CD8-positive, alpha-beta memory T cell (primary cell): ENCODE measurements at regions not wholly inside any gene's neighbourhood (a gene's known extent, or its start where the extent isn't known, plus 50 kb on each side); places are given as distances from the start of the nearest gene placed in this dataset.
A peak's percentile ranks its signal among the peaks of the same experiment; 100 is the strongest.

Experiments used
- CTCF ChIA-PET: fragments of 350-600 bp; sonication (Branson Sonifier 250); formaldehyde crosslinking; loops from one replicate; lab custom pipeline; 2021; ENCODE audit warnings: antibody characterized with exemption; lab: Charles Lee
- POLR2A ChIA-PET: fragments of 350-600 bp; sonication (Branson Sonifier 250); formaldehyde crosslinking; loops from one replicate; lab custom pipeline; 2021; ENCODE audit warnings: antibody characterized with exemption; lab: Charles Lee
- DNase-seq, 5 donors: peaks; one replicate each; pipeline versions ENCODE4 v3.0.0 to v3.0.0-alpha.2; 2020 to 2022; ENCODE audit warnings: mixed read lengths in 1 of 5
- H3K27ac ChIP-seq: one replicate; pipeline ENCODE4 v1.7.0; 2013; ENCODE audit warnings: low read depth, mild to moderate bottlenecking, low read length, moderate library complexity
- H3K27me3 ChIP-seq: 2 replicates; pipeline ENCODE4 v1.7.0; 2013; ENCODE audit warnings: low read length, mild to moderate bottlenecking; ENCODE audit not compliant: insufficient read depth, poor library complexity, severe bottlenecking
- H3K36me3 ChIP-seq: 2 replicates; pipeline ENCODE4 v1.7.0; 2013; ENCODE audit warnings: mild to moderate bottlenecking, low read length, moderate library complexity; ENCODE audit not compliant: insufficient read depth
- H3K4me1 ChIP-seq: 2 replicates; pipeline ENCODE4 v1.7.0; 2013; ENCODE audit warnings: mild to moderate bottlenecking, low read length, moderate library complexity; ENCODE audit not compliant: insufficient read depth
- H3K4me3 ChIP-seq: 2 replicates; pipeline ENCODE4 v1.7.0; 2013; ENCODE audit warnings: mild to moderate bottlenecking, low read length
- H3K9me3 ChIP-seq: 2 replicates; pipeline ENCODE4 v1.7.0; 2013; ENCODE audit warnings: mild to moderate bottlenecking, low read length
- H3K27ac Mint-ChIP-seq, 8 donors: one replicate each; pipeline ENCODE4 v1.8.0; 2020 to 2021; ENCODE audit warnings: mixed read lengths in 8 of 8, mild to moderate bottlenecking in 6 of 8, inconsistent platforms in 3 of 8, moderate library complexity in 3 of 8
- H3K27me3 Mint-ChIP-seq, 2 donors: one replicate each; pipeline ENCODE4 v1.8.0; 2020 to 2021; ENCODE audit warnings: mixed read lengths in 2 of 2, mild to moderate bottlenecking in 1 of 2, moderate library complexity in 1 of 2
- H3K36me3 Mint-ChIP-seq, 3 donors: one replicate each; pipeline ENCODE4 v1.8.0; 2020 to 2021; ENCODE audit warnings: mixed read lengths in 3 of 3, inconsistent platforms in 1 of 3, mild to moderate bottlenecking in 1 of 3
- H3K4me1 Mint-ChIP-seq, 3 donors: one replicate each; pipeline ENCODE4 v1.8.0; 2020 to 2021; ENCODE audit warnings: mixed read lengths in 3 of 3, inconsistent platforms in 1 of 3, mild to moderate bottlenecking in 1 of 3
- H3K4me3 Mint-ChIP-seq, 7 donors: one replicate each; pipeline ENCODE4 v1.8.0; 2020 to 2021; ENCODE audit warnings: mixed read lengths in 7 of 7, mild to moderate bottlenecking in 6 of 7, moderate library complexity in 4 of 7, inconsistent platforms in 2 of 7
- H3K9me3 Mint-ChIP-seq, 5 donors: one replicate each; pipeline ENCODE4 v1.8.0; 2020 to 2022; ENCODE audit warnings: mixed read lengths in 5 of 5, mild to moderate bottlenecking in 3 of 5, moderate library complexity in 2 of 5, inconsistent platforms in 1 of 5

DNA sequence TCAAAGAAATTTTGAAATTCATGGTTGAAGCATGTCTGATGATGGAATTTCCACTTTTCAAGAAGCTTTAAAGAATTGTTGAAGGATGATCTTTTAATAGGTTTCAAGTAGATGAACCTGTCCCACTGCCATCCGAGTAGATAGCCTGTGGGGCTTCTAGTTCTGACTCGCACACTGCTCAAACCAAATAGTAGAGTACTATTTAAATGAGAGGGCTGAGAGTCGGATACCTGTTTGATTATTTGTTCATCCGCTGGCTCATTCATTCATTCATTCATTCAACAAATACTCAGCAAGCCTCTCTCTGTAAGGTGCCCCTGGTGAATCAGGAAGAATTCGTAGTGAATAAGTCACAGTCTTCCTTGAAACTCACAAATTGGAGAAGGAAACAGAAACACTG lies 108.2 kb upstream of the IRX5 start:
- Histone ChIP-seq H3K27me3 (no peaks in the 10 kb centered on the region), H3K36me3 (no peaks in the 10 kb centered on the region), H3K27ac (no peak overlapping the region), H3K9me3 (no peaks in the 10 kb centered on the region), H3K4me1 (no peaks in the 10 kb centered on the region), H3K4me3 (no peak overlapping the region)
- Mint-ChIP-seq H3K27me3 (peaks cover 0 to 8% of the 10 kb centered on the region in 2 donors), H3K9me3 (peaks cover 0 to 4% (median 0%) of the 10 kb centered on the region in 5 donors), H3K4me1 (no peaks in the 10 kb centered on the region), H3K36me3 (no peaks in the 10 kb centered on the region), H3K27ac (no peak overlapping the region), H3K4me3 (no peak overlapping the region)
- ChIA-PET CTCF (no interaction called here), POLR2A (no interaction called here)
- DNase-seq = no peak

DNA sequence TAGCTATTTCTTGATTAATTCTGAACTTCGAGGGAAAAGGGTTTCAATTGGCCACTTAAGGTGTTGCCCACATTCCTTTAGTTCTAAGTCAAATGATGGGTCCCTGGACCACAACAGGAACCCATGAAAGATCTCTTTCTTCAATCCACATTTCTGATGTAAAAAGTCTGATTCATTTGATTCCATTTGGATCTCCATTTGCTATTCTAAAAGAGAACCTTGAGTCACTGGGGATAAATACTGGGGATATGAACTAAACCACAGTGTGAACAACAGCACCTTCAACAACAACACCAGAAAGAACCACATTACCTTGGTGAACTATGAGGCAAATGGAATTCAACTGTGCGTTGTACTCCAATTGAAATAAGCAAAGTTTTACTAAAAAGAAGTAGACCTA lies 108.9 kb upstream of the IRX5 start:
- Histone ChIP-seq H3K36me3 (no peaks in the 10 kb centered on the region), H3K27ac (no peak overlapping the region), H3K27me3 (no peaks in the 10 kb centered on the region), H3K4me3 (no peak overlapping the region), H3K9me3 (no peaks in the 10 kb centered on the region), H3K4me1 (no peaks in the 10 kb centered on the region)
- no peak overlapping the region for H3K27ac Mint-ChIP-seq
- no peak for DNase-seq
- peaks cover 0 to 9% of the 10 kb centered on the region in 2 donors for H3K27me3 Mint-ChIP-seq
- no peak overlapping the region for H3K4me3 Mint-ChIP-seq
- H3K36me3 Mint-ChIP-seq = no peaks in the 10 kb centered on the region
- CTCF ChIA-PET = no interaction called here
- POLR2A ChIA-PET = no interaction called here
- no peaks in the 10 kb centered on the region for H3K4me1 Mint-ChIP-seq
- H3K9me3 Mint-ChIP-seq = peaks cover 0 to 4% (median 0%) of the 10 kb centered on the region in 5 donors

DNA sequence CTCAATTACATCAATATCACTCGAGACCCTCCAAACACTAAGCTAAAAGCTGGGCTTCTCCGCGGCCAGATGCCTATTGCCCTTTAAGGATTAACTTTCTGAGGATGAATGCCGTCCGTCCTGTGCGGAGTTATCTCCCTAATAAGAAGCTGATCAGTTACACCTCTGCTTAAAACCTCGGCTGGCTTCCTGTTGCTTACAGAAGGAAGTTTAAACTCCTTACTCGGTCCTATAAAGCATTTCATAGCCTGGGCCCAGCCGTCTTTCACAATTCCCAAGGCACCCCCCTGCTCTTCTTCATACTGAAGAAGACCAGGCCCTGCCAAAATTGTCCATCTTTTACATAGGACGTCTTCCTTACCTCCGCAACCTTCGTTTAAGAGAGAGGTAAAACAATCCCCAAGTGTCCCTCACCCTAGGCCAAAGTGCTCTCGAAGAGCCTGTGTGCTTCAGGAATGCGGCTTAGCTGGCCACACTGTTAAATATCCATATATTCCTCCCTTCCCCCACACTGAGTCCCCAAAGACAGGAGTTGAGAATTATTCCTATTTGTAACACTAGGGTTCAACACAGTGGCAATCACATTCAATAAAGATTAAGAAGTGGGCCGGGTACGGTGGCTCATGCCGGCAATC lies 112.6 kb upstream of the IRX5 start:
- ChIA-PET CTCF (no interaction called here), POLR2A (no interaction called here)
- no peaks in the 10 kb centered on the region for H3K27me3 ChIP-seq
- H3K27ac Mint-ChIP-seq = no peak overlapping the region
- H3K27me3 Mint-ChIP-seq = peaks cover 0 to 11% of the 10 kb centered on the region in 2 donors
- peaks cover 0 to 2% (median 0%) of the 10 kb centered on the region in 5 donors for H3K9me3 Mint-ChIP-seq
- H3K9me3 ChIP-seq = no peaks in the 10 kb centered on the region
- no peak overlapping the region for H3K4me3 Mint-ChIP-seq
- H3K36me3 ChIP-seq = no peaks in the 10 kb centered on the region
- no peaks in the 10 kb centered on the region for H3K4me1 ChIP-seq
- H3K27ac ChIP-seq = no peak overlapping the region
- DNase-seq = no peak
- no peak overlapping the region for H3K4me3 ChIP-seq
- no peaks in the 10 kb centered on the region for H3K36me3 Mint-ChIP-seq
- no peaks in the 10 kb centered on the region for H3K4me1 Mint-ChIP-seq

GRCh38 chr16:54817432-54817831 lies 113.2 kb upstream of the IRX5 start:
- H3K27ac Mint-ChIP-seq = no peak overlapping the region
- Histone ChIP-seq H3K4me3 (no peak overlapping the region), H3K36me3 (no peaks in the 10 kb centered on the region), H3K27me3 (no peaks in the 10 kb centered on the region), H3K4me1 (no peaks in the 10 kb centered on the region), H3K27ac (no peak overlapping the region), H3K9me3 (no peaks in the 10 kb centered on the region)
- H3K36me3 Mint-ChIP-seq = no peaks in the 10 kb centered on the region
- H3K27me3 Mint-ChIP-seq = peaks cover 0 to 11% of the 10 kb centered on the region in 2 donors
- POLR2A ChIA-PET = no interaction called here
- no peak for DNase-seq
- H3K9me3 Mint-ChIP-seq = peaks cover 0 to 2% (median 0%) of the 10 kb centered on the region in 5 donors
- H3K4me3 Mint-ChIP-seq = no peak overlapping the region
- CTCF ChIA-PET = no interaction called here
- no peaks in the 10 kb centered on the region for H3K4me1 Mint-ChIP-seq

- peaks cover 0 to 2% (median 0%) of the 10 kb centered on the region in 5 donors for H3K9me3 Mint-ChIP-seq
- Histone ChIP-seq H3K4me3 (no peak overlapping the region), H3K27me3 (no peaks in the 10 kb centered on the region), H3K9me3 (no peaks in the 10 kb centered on the region), H3K4me1 (no peaks in the 10 kb centered on the region), H3K36me3 (no peaks in the 10 kb centered on the region), H3K27ac (no peak overlapping the region)
- H3K36me3 Mint-ChIP-seq = no peaks in the 10 kb centered on the region
- ChIA-PET CTCF (no interaction called here), POLR2A (no interaction called here)
- no peak for DNase-seq
- peaks cover 0 to 11% of the 10 kb centered on the region in 2 donors for H3K27me3 Mint-ChIP-seq
- H3K27ac Mint-ChIP-seq = no peak overlapping the region
- H3K4me3 Mint-ChIP-seq = no peak overlapping the region
- no peaks in the 10 kb centered on the region for H3K4me1 Mint-ChIP-seq
These were observed 114.2 kb upstream of the IRX5 start for GRCh38 chr16:54816471-54816870.

GRCh38 chr16:54815177-54815576 lies 115.5 kb upstream of the IRX5 start:
- ChIA-PET CTCF (no interaction called here), POLR2A (no interaction called here)
- no peak overlapping the region for H3K4me3 ChIP-seq
- Mint-ChIP-seq H3K4me3 (no peak overlapping the region), H3K9me3 (peaks cover 0 to 2% (median 0%) of the 10 kb centered on the region in 5 donors), H3K27me3 (peaks cover 0 to 11% of the 10 kb centered on the region in 2 donors), H3K4me1 (no peaks in the 10 kb centered on the region), H3K36me3 (no peaks in the 10 kb centered on the region), H3K27ac (peak overlapping the region in 1 of 8 donors; percentile 22)
- no peak overlapping the region for H3K27ac ChIP-seq
- no peaks in the 10 kb centered on the region for H3K36me3 ChIP-seq
- no peaks in the 10 kb centered on the region for H3K27me3 ChIP-seq
- no peak for DNase-seq
- no peaks in the 10 kb centered on the region for H3K9me3 ChIP-seq
- no peaks in the 10 kb centered on the region for H3K4me1 ChIP-seq

- DNase-seq = no peak
- no peak overlapping the region for H3K27ac ChIP-seq
- H3K36me3 Mint-ChIP-seq = no peaks in the 10 kb centered on the region
- no peaks in the 10 kb centered on the region for H3K4me1 Mint-ChIP-seq
- H3K27ac Mint-ChIP-seq = no peak overlapping the region
- no peak overlapping the region for H3K4me3 ChIP-seq
- H3K36me3 ChIP-seq = no peaks in the 10 kb centered on the region
- peaks cover 0 to 2% (median 0%) of the 10 kb centered on the region in 5 donors for H3K9me3 Mint-ChIP-seq
- CTCF ChIA-PET = no interaction called here
- no peaks in the 10 kb centered on the region for H3K9me3 ChIP-seq
- H3K27me3 Mint-ChIP-seq = peaks cover 0 to 6% of the 10 kb centered on the region in 2 donors
- H3K4me3 Mint-ChIP-seq = no peak overlapping the region
- no peaks in the 10 kb centered on the region for H3K4me1 ChIP-seq
- no peaks in the 10 kb centered on the region for H3K27me3 ChIP-seq
- POLR2A ChIA-PET = no interaction called here
These were observed 116.9 kb upstream of the IRX5 start for GRCh38 chr16:54813778-54814177.

- Mint-ChIP-seq H3K27ac (no peak overlapping the region), H3K9me3 (no peaks in the 10 kb centered on the region), H3K4me3 (no peak overlapping the region), H3K27me3 (peaks cover 0 to 2% of the 10 kb centered on the region in 2 donors), H3K36me3 (no peaks in the 10 kb centered on the region), H3K4me1 (no peaks in the 10 kb centered on the region)
- Histone ChIP-seq H3K27ac (no peak overlapping the region), H3K36me3 (no peaks in the 10 kb centered on the region), H3K9me3 (no peaks in the 10 kb centered on the region), H3K4me3 (no peak overlapping the region), H3K4me1 (no peaks in the 10 kb centered on the region), H3K27me3 (no peaks in the 10 kb centered on the region)
- CTCF ChIA-PET = no interaction called here
- POLR2A ChIA-PET = no interaction called here
- DNase-seq = no peak
These were observed 118.4 kb upstream of the IRX5 start for GRCh38 chr16:54812229-54812628.
